ENCODE measurements at regions not wholly inside any gene's neighbourhood (a gene's known extent, or its start where the extent isn't known, plus 50 kb on each side); places are given as distances from the start of the nearest gene placed in this dataset.
A peak's percentile ranks its signal among the peaks of the same experiment; 100 is the strongest.

DNA sequence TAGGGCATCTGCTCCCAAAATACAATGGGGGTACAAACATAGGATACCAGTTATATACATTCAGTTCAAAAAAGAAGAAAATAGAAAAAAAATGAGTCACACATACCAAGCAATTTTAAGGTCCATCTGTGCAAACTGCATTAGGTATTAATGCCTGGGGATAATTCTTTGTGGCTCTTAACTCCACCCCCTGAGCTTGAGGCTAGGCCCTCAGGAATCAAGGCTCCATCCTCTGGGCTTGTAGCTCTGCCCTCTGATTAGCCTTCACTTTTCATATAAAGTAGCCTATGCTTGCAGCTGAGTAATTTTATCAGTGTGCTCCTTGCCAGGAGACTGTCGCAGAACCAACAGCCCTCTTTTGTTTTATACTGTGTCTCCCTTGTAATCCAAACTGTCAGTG lies 69.9 kb upstream of the BACE2 start:
- Mint-ChIP-seq H3K9me3 (ENCODE audit: unreplicated experiment) (peaks cover 3% of the 10 kb centered on the region), H3K36me3 (ENCODE audit: unreplicated experiment) (peaks cover 10% of the 10 kb centered on the region), H3K27me3 (ENCODE audit: unreplicated experiment) (no peaks in the 10 kb centered on the region), H3K4me3 (ENCODE audit: unreplicated experiment) (no peak overlapping the region), H3K4me1 (ENCODE audit: low read depth, unreplicated experiment) (peaks cover 6% of the 10 kb centered on the region), H3K27ac (ENCODE audit: unreplicated experiment) (no peak overlapping the region)
- DNase-seq: no peak
- TF ChIP-seq, protein P1, sequence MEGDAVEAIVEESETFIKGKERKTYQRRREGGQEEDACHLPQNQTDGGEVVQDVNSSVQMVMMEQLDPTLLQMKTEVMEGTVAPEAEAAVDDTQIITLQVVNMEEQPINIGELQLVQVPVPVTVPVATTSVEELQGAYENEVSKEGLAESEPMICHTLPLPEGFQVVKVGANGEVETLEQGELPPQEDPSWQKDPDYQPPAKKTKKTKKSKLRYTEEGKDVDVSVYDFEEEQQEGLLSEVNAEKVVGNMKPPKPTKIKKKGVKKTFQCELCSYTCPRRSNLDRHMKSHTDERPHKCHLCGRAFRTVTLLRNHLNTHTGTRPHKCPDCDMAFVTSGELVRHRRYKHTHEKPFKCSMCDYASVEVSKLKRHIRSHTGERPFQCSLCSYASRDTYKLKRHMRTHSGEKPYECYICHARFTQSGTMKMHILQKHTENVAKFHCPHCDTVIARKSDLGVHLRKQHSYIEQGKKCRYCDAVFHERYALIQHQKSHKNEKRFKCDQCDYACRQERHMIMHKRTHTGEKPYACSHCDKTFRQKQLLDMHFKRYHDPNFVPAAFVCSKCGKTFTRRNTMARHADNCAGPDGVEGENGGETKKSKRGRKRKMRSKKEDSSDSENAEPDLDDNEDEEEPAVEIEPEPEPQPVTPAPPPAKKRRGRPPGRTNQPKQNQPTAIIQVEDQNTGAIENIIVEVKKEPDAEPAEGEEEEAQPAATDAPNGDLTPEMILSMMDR (IDR thresholded peaks at IDR 0.05; ENCODE audit: partially characterized antibody, unreplicated experiment): no peak

- DNase-seq: no peak
- Mint-ChIP-seq H3K4me3 (ENCODE audit: unreplicated experiment) (no peak overlapping the region), H3K27me3 (ENCODE audit: unreplicated experiment) (no peaks in the 10 kb centered on the region), H3K36me3 (ENCODE audit: unreplicated experiment) (peaks cover 10% of the 10 kb centered on the region), H3K4me1 (ENCODE audit: low read depth, unreplicated experiment) (peaks cover 6% of the 10 kb centered on the region), H3K9me3 (ENCODE audit: unreplicated experiment) (peaks cover 3% of the 10 kb centered on the region), H3K27ac (ENCODE audit: unreplicated experiment) (no peak overlapping the region)
- TF ChIP-seq, protein P1 (IDR thresholded peaks at IDR 0.05; ENCODE audit: partially characterized antibody, unreplicated experiment): no peak
These were observed 69.4 kb upstream of the BACE2 start for GRCh38 chr21:41098481-41099042.

- Mint-ChIP-seq H3K4me1 (ENCODE audit: low read depth, unreplicated experiment) (peaks cover 6% of the 10 kb centered on the region), H3K27me3 (ENCODE audit: unreplicated experiment) (no peaks in the 10 kb centered on the region), H3K4me3 (ENCODE audit: unreplicated experiment) (no peak overlapping the region), H3K9me3 (ENCODE audit: unreplicated experiment) (peaks cover 3% of the 10 kb centered on the region), H3K36me3 (ENCODE audit: unreplicated experiment) (peaks cover 10% of the 10 kb centered on the region), H3K27ac (ENCODE audit: unreplicated experiment) (no peak overlapping the region)
- TF ChIP-seq, protein P1 (IDR thresholded peaks at IDR 0.05; ENCODE audit: partially characterized antibody, unreplicated experiment): no peak
- no peak for DNase-seq
These were observed 67.0 kb upstream of the BACE2 start for GRCh38 chr21:41100826-41101550.

DNA sequence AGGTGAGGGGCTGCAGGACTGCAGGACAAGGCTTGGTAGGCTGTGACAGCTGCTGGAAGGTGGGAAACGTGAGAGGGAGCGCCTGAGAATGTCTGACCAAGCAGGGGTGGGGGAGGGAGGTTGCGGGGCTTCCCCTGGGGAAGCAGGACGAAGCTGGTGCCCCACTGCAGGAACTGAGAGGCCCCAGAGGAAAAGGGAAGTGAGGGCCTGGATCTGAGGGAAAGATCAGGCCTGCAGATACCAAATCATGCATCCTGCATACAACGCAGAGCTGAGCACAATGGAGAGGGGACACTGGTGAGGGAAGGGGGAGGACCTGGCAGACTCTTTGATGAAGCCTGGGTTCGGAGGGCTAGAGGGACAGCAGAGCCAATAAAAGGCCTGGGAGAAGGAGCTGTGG lies 65.7 kb upstream of the BACE2 start:
- DNase-seq: peak; percentile 26
- peak overlapping the region; percentile 62 for H3K27ac Mint-ChIP-seq (ENCODE audit: unreplicated experiment)
- H3K9me3 Mint-ChIP-seq (ENCODE audit: unreplicated experiment): peaks cover 3% of the 10 kb centered on the region
- TF ChIP-seq, protein P1 (IDR thresholded peaks at IDR 0.05; ENCODE audit: partially characterized antibody, unreplicated experiment): no peak
- H3K4me1 Mint-ChIP-seq (ENCODE audit: low read depth, unreplicated experiment): peaks cover 6% of the 10 kb centered on the region
- no peaks in the 10 kb centered on the region for H3K27me3 Mint-ChIP-seq (ENCODE audit: unreplicated experiment)
- no peak overlapping the region for H3K4me3 Mint-ChIP-seq (ENCODE audit: unreplicated experiment)
- H3K36me3 Mint-ChIP-seq (ENCODE audit: unreplicated experiment): peaks cover 10% of the 10 kb centered on the region

GRCh38 chr21:41107602-41108001 lies 60.4 kb upstream of the BACE2 start:
- H3K4me3 Mint-ChIP-seq (ENCODE audit: unreplicated experiment): no peak overlapping the region
- no peaks in the 10 kb centered on the region for H3K27me3 Mint-ChIP-seq (ENCODE audit: unreplicated experiment)
- H3K36me3 Mint-ChIP-seq (ENCODE audit: unreplicated experiment): no peaks in the 10 kb centered on the region
- H3K9me3 Mint-ChIP-seq (ENCODE audit: unreplicated experiment): peaks cover 5% of the 10 kb centered on the region
- H3K27ac Mint-ChIP-seq (ENCODE audit: unreplicated experiment): no peak overlapping the region
- DNase-seq: no peak
- H3K4me1 Mint-ChIP-seq (ENCODE audit: low read depth, unreplicated experiment): no peaks in the 10 kb centered on the region
- TF ChIP-seq, protein P1 (IDR thresholded peaks at IDR 0.05; ENCODE audit: partially characterized antibody, unreplicated experiment): no peak
